A549 (cell line): ENCODE measurements at regions not wholly inside any gene's neighbourhood (a gene's known extent, or its start where the extent isn't known, plus 50 kb on each side); places are given as distances from the start of the nearest gene placed in this dataset.

Experiments
- BHLHE40 ChIP-seq: IDR thresholded peaks from 2 replicates; pipeline ENCODE4 v1.6.1; 2012; ENCODE audit warnings: low read depth, low read length, inconsistent platforms
- CHD2 ChIP-seq: fragments of 150-350 bp; IDR thresholded peaks from 2 replicates; pipeline ENCODE4 v1.6.1; 2014; ENCODE audit warnings: low read length; ENCODE audit not compliant: partially characterized antibody
- EP300 ChIP-seq, 2 experiments: fragments of >200 bp; sonication (Bioruptor Twin); formaldehyde crosslinking; IDR thresholded peaks; 2 replicates in 1 of 2; 3 replicates in 1 of 2; pipeline ENCODE4 v1.6.1; 2016 to 2017
- USF2 ChIP-seq: fragments of 450-650 bp; IDR thresholded peaks from 2 replicates; pipeline ENCODE4 v1.6.1; 2014; ENCODE audit warnings: antibody characterized with exemption
- TF ChIP-seq, protein P1 (sequence below): fragments of >200 bp; sonication (Bioruptor Twin); formaldehyde crosslinking; IDR thresholded peaks from 3 replicates; pipeline ENCODE4 v1.5.1; 2016

GRCh38 chr20:21804802-21805201, 99.3 kb downstream of the PAX1 start:
- TF ChIP-seq BHLHE40 = no peak
- no peak for TF ChIP-seq EP300 (IDR thresholded peaks at IDR 0.05)
- TF ChIP-seq CHD2 = no peak
- TF ChIP-seq, protein P1, sequence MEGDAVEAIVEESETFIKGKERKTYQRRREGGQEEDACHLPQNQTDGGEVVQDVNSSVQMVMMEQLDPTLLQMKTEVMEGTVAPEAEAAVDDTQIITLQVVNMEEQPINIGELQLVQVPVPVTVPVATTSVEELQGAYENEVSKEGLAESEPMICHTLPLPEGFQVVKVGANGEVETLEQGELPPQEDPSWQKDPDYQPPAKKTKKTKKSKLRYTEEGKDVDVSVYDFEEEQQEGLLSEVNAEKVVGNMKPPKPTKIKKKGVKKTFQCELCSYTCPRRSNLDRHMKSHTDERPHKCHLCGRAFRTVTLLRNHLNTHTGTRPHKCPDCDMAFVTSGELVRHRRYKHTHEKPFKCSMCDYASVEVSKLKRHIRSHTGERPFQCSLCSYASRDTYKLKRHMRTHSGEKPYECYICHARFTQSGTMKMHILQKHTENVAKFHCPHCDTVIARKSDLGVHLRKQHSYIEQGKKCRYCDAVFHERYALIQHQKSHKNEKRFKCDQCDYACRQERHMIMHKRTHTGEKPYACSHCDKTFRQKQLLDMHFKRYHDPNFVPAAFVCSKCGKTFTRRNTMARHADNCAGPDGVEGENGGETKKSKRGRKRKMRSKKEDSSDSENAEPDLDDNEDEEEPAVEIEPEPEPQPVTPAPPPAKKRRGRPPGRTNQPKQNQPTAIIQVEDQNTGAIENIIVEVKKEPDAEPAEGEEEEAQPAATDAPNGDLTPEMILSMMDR = no peak
- no peak for TF ChIP-seq USF2
